IMR-90 (cell line): ENCODE measurements at regions not wholly inside any gene's neighbourhood (a gene's known extent, or its start where the extent isn't known, plus 50 kb on each side); places are given as distances from the start of the nearest gene placed in this dataset.

ENCODE experiments used
- ATAC-seq: fragments of 200-7000 bp; cut with Tn5 transposase; 2 replicates; pipeline ENCODE4 v1.9.1; 2020; ENCODE audit warnings: low read depth, mild to moderate bottlenecking, moderate library complexity
- BruUV-seq: library from RNA; stranded (reverse); fragments of 400-500 nt; replicated peaks from 2 replicates; lab custom pipeline; 2021; lab: Mats Ljungman, UMichigan
- CTCF ChIA-PET: fragments of 300-600 bp; formaldehyde crosslinking; extraction: SDS; loops from one replicate; lab custom pipeline; 2021; ENCODE audit warnings: antibody characterized with exemption; lab: Yijun Ruan, JAX
- POLR2A ChIA-PET: fragments of 300-600 bp; sonication (Branson Sonifier 250); formaldehyde crosslinking; loops from one replicate; lab custom pipeline; 2022; ENCODE audit warnings: antibody characterized with exemption; ENCODE audit not compliant: unreplicated experiment; lab: Charles Lee
- DNase-seq: peaks from one replicate; pipeline ENCODE4 v3.0.0; 2013
- H2AFZ ChIP-seq: replicated peaks from 2 replicates; pipeline ENCODE3; 2013; ENCODE audit warnings: low read length, mild to moderate bottlenecking; ENCODE audit not compliant: poor library complexity
- H2AK5ac ChIP-seq: 2 replicates; pipeline ENCODE4 v1.6.1; 2013; ENCODE audit warnings: low read depth, low read length, inconsistent platforms
- H2AK9ac ChIP-seq: replicated peaks from 2 replicates; pipeline ENCODE3; 2013; ENCODE audit warnings: mild to moderate bottlenecking, low read depth, low read length, moderate library complexity; ENCODE audit not compliant: poor library complexity
- H2BK120ac ChIP-seq: 2 replicates; pipeline ENCODE4 v1.6.1; 2013; ENCODE audit warnings: low read depth, low read length, inconsistent platforms
- H2BK15ac ChIP-seq: 3 replicates; pipeline ENCODE4 v1.6.1; 2013; ENCODE audit warnings: low read depth, low read length, inconsistent platforms
- H2BK20ac ChIP-seq: 2 replicates; pipeline ENCODE4 v1.6.1; 2013; ENCODE audit warnings: low read depth, mild to moderate bottlenecking, inconsistent platforms, low read length, moderate library complexity
- H2BK5ac ChIP-seq: 2 replicates; pipeline ENCODE4 v1.6.1; 2013; ENCODE audit warnings: mild to moderate bottlenecking, low read depth, low read length, inconsistent platforms; ENCODE audit not compliant: poor library complexity, severe bottlenecking
- H3K14ac ChIP-seq: replicated peaks from 2 replicates; pipeline ENCODE4 v1.6.1; 2013; ENCODE audit warnings: low read depth, low read length, inconsistent platforms
- H3K18ac ChIP-seq: 2 replicates; pipeline ENCODE4 v1.6.1; 2013; ENCODE audit warnings: low read depth, low read length, control low read depth
- H3K23ac ChIP-seq: 2 replicates; pipeline ENCODE4 v1.6.1; 2013; ENCODE audit warnings: low read depth, low read length, inconsistent platforms
- H3K27ac ChIP-seq: 2 replicates; pipeline ENCODE4 v1.5.1; 2013; ENCODE audit warnings: mild to moderate bottlenecking, control low read depth, low read length; ENCODE audit not compliant: insufficient read depth
- H3K27me3 ChIP-seq: 2 replicates; pipeline ENCODE4 v1.6.1; 2013; ENCODE audit warnings: low read length; ENCODE audit not compliant: control insufficient read depth, insufficient read depth
- H3K36me3 ChIP-seq: 2 replicates; pipeline ENCODE4 v1.6.1; 2013; ENCODE audit warnings: low read length, mixed read lengths; ENCODE audit not compliant: control insufficient read depth, insufficient read depth
- H3K4ac ChIP-seq: 2 replicates; pipeline ENCODE4 v1.6.1; 2013; ENCODE audit warnings: low read depth, low read length, inconsistent platforms
- H3K4me1 ChIP-seq: 2 replicates; pipeline ENCODE4 v1.6.1; 2013; ENCODE audit warnings: low read length, mixed read lengths; ENCODE audit not compliant: control insufficient read depth, insufficient read depth
- H3K4me2 ChIP-seq: 2 replicates; pipeline ENCODE4 v1.6.1; 2013; ENCODE audit warnings: low read depth, mild to moderate bottlenecking, control low read depth, low read length, moderate library complexity
- H3K4me3 ChIP-seq: 2 replicates; pipeline ENCODE4 v1.5.1; 2013; ENCODE audit warnings: low read depth, mild to moderate bottlenecking, control low read depth, low read length, moderate library complexity; ENCODE audit not compliant: insufficient read depth
- H3K56ac ChIP-seq: 2 replicates; pipeline ENCODE4 v1.6.1; 2013; ENCODE audit warnings: low read length, inconsistent platforms; ENCODE audit not compliant: insufficient read depth; ENCODE audit errors: extremely low read depth
- H3K79me1 ChIP-seq, 2 experiments: 2 replicates each; pipeline ENCODE4 v1.6.1; 2013; ENCODE audit warnings: low read length in 2 of 2, inconsistent platforms in 1 of 2, low read depth in 1 of 2
- H3K9ac ChIP-seq: 2 replicates; pipeline ENCODE4 v1.6.1; 2013; ENCODE audit warnings: low read depth, low read length, control low read depth
- H3K9me1 ChIP-seq: 2 replicates; pipeline ENCODE4 v1.6.1; 2013; ENCODE audit warnings: low read length, inconsistent platforms; ENCODE audit not compliant: insufficient read depth
- H3K9me3 ChIP-seq: 2 replicates; pipeline ENCODE4 v1.6.1; 2013; ENCODE audit warnings: low read length; ENCODE audit not compliant: control insufficient read depth, insufficient read depth
- H4K20me1 ChIP-seq: 2 replicates; pipeline ENCODE4 v1.6.1; 2013; ENCODE audit warnings: low read length, inconsistent platforms; ENCODE audit not compliant: insufficient read depth
- H4K5ac ChIP-seq: 2 replicates; pipeline ENCODE4 v1.6.1; 2013; ENCODE audit warnings: mild to moderate bottlenecking, low read depth, low read length, control low read depth
- H4K8ac ChIP-seq, 2 experiments: 2 replicates each; pipeline ENCODE4 v1.6.1; 2013; ENCODE audit warnings: low read depth in 2 of 2, low read length in 2 of 2, control low read depth in 1 of 2, inconsistent platforms in 1 of 2
- H4K91ac ChIP-seq: 2 replicates; pipeline ENCODE4 v1.6.1; 2013; ENCODE audit warnings: low read depth, low read length, inconsistent platforms; ENCODE audit not compliant: insufficient read depth
- CHD1 ChIP-seq: IDR thresholded peaks from 2 replicates; pipeline ENCODE4 v1.6.1; 2012; ENCODE audit warnings: low read depth, low read length, improper control_type of control experiment
- FOS ChIP-seq: fragments of 150-350 bp; IDR thresholded peaks from 2 replicates; pipeline ENCODE4 v1.6.1; 2016; ENCODE audit warnings: low read depth, low read length
- POLR2A ChIP-seq: IDR thresholded peaks from 2 replicates; pipeline ENCODE4 v1.6.1; 2012; ENCODE audit warnings: mild to moderate bottlenecking, low read depth, low read length
- RAD21 ChIP-seq: IDR thresholded peaks from 2 replicates; pipeline ENCODE4 v1.6.1; 2012; ENCODE audit warnings: low read length, improper control_type of control experiment
- RFX5 ChIP-seq: IDR thresholded peaks from 2 replicates; pipeline ENCODE4 v1.8.0; 2012; ENCODE audit warnings: low read depth, mild to moderate bottlenecking, low read length, moderate library complexity
- WGBS, 2 experiments: methylation state at CpG; one replicate each; pipeline versions ENCODE4 v1.1.5 to v1.1.7; 2013; ENCODE audit warnings: missing lambda C conversion rate in 2 of 2; ENCODE audit not compliant: insufficient read length in 1 of 2; ENCODE audit errors: extremely low coverage in 2 of 2; 5-methylcytosine and 5-hydroxymethylcytosine counted together
- dilution Hi-C: fragments of 300-500 bp; cut with HindIII; formaldehyde crosslinking; loops from one replicate; pipeline ENCODE4 v1.14.3; 2018; ENCODE audit warnings: low sequenced_read_pairs; ENCODE audit not compliant: unreplicated experiment
- in situ Hi-C: fragments of 300-500 bp; cut with MboI; formaldehyde crosslinking; loops from 3 replicates; pipeline ENCODE4 v1.14.3; 2019; ENCODE audit warnings: low sequenced_read_pairs, inconsistent platforms, mixed read lengths
- intact Hi-C: fragments of 100-400 bp; cut with micrococcal nuclease; formaldehyde crosslinking; loops from 2 replicates; pipeline ENCODE4 v1.10.0; 2022

DNA sequence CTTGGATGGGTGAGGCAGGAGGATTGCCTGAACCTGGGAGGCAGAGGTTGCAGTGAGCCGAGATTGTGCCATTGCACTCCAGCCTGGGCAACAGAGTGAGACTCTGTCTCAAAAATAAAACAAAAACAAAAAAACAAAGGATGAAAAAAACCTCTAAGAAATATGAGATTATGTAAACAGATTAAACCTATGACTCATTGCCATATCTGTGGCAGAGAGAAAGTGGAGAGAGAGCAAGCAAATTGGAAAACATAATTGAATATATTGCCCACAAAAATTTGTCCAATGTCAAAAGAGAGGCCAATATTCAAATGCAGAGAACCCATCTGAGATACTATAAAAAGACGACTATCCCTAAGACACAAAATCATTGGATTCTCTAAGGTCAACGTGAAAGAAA lies 1106.0 kb downstream of the OTOL1 start:
- H3K9me1 ChIP-seq = no peaks in the 10 kb centered on the region
- no peak overlapping the region for H2BK15ac ChIP-seq
- no peak overlapping the region for H2BK20ac ChIP-seq
- H4K5ac ChIP-seq = no peak overlapping the region
- H3K23ac ChIP-seq = no peak overlapping the region
- no peak overlapping the region for H2BK120ac ChIP-seq
- DNase-seq (no peak), ATAC-seq (no peak)
- H2AK5ac ChIP-seq = no peak overlapping the region
- H4K91ac ChIP-seq = no peak overlapping the region
- ChIA-PET POLR2A (no interaction called here), CTCF (interaction anchor here (0.6 kb wide), 1 partner anchor 205 kb away, joined by 4 read pairs; no protein-coding TSS in a partner anchor)
- no peak overlapping the region for H4K8ac ChIP-seq
- H3K4ac ChIP-seq = no peak overlapping the region
- no TSS peak for BruUV-seq
- H4K20me1 ChIP-seq = no peaks in the 10 kb centered on the region
- H3K4me3 ChIP-seq = no peak overlapping the region
- intact Hi-C loops = no loop called here
- in situ Hi-C loops = no loop called here
- H3K27me3 ChIP-seq = no peaks in the 10 kb centered on the region
- dilution Hi-C loops = no loop called here
- no peak overlapping the region for H3K56ac ChIP-seq
- H2AK9ac ChIP-seq = no peak overlapping the region
- WGBS, 2 experiments = no CpG with 5 or more reads among the region's 3 CpGs
- no peak overlapping the region for H2AFZ ChIP-seq
- H3K79me1 ChIP-seq = no peaks in the 10 kb centered on the region
- H3K14ac ChIP-seq = no peak overlapping the region
- no peak overlapping the region for H3K4me2 ChIP-seq
- no peak overlapping the region for H3K9ac ChIP-seq
- H3K18ac ChIP-seq = no peak overlapping the region
- TF ChIP-seq POLR2A = no peak
- no peak for TF ChIP-seq FOS
- TF ChIP-seq RAD21 = no peak
- no peak for TF ChIP-seq RFX5
- TF ChIP-seq CHD1 = no peak
- H3K4me1 ChIP-seq = no peaks in the 10 kb centered on the region
- H3K36me3 ChIP-seq = no peaks in the 10 kb centered on the region
- no peak overlapping the region for H3K27ac ChIP-seq
- H2BK5ac ChIP-seq = no peak overlapping the region
- H3K9me3 ChIP-seq = no peaks in the 10 kb centered on the region
